Bronchial epithelial cell (primary cell): ENCODE measurements at regions not wholly inside any gene's neighbourhood (a gene's known extent, or its start where the extent isn't known, plus 50 kb on each side); places are given as distances from the start of the nearest gene placed in this dataset.

ENCODE experiments used
- DNase-seq: peaks from one replicate; pipeline ENCODE4 v3.0.0-alpha.2; 2010; ENCODE audit warnings: low read depth
- FAIRE-seq: peaks from 2 replicates; lab custom pipeline; 2011; peaks lifted over from hg19 to GRCh38; lab: Jason Lieb, UNC
- H3K27me3 ChIP-seq: 2 replicates; pipeline ENCODE4 v1.5.1; 2011; ENCODE audit warnings: low read length; ENCODE audit not compliant: control insufficient read depth, insufficient read depth
- H3K36me3 ChIP-seq: 2 replicates; pipeline ENCODE4 v1.5.1; 2011; ENCODE audit warnings: low read length; ENCODE audit not compliant: control insufficient read depth, insufficient read depth
- H3K4me3 ChIP-seq: 2 replicates; pipeline ENCODE4 v1.5.1; 2011; ENCODE audit warnings: mild to moderate bottlenecking, low read depth, low read length, control low read depth
- CTCF ChIP-seq: IDR thresholded peaks from 2 replicates; pipeline ENCODE4 v1.5.1; 2011; ENCODE audit warnings: mild to moderate bottlenecking, moderate library complexity, low read length, control low read depth, inconsistent platforms; ENCODE audit not compliant: insufficient read depth, severe bottlenecking

- no peak for FAIRE-seq
- no peak for TF ChIP-seq CTCF
- no peak for DNase-seq
- no peaks in the 10 kb centered on the region for H3K27me3 ChIP-seq
- no peaks in the 10 kb centered on the region for H3K36me3 ChIP-seq
- H3K4me3 ChIP-seq: no peak overlapping the region
Measured at GRCh38 chr4:143046906-143047305, 137.8 kb upstream of the USP38 start.

GRCh38 chr4:143054971-143055370 lies 129.7 kb upstream of the USP38 start:
- FAIRE-seq (no peak), DNase-seq (no peak)
- H3K27me3 ChIP-seq: no peaks in the 10 kb centered on the region
- H3K4me3 ChIP-seq: no peak overlapping the region
- TF ChIP-seq CTCF: no peak
- no peaks in the 10 kb centered on the region for H3K36me3 ChIP-seq

- FAIRE-seq: no peak
- Histone ChIP-seq H3K4me3 (no peak overlapping the region), H3K36me3 (no peaks in the 10 kb centered on the region), H3K27me3 (no peaks in the 10 kb centered on the region)
- no peak for TF ChIP-seq CTCF
- no peak for DNase-seq
Measured at GRCh38 chr4:143055997-143056396, 128.7 kb upstream of the USP38 start.

GRCh38 chr4:143071351-143071750 lies 113.4 kb upstream of the USP38 start:
- FAIRE-seq (no peak), DNase-seq (no peak)
- TF ChIP-seq CTCF: no peak
- no peaks in the 10 kb centered on the region for H3K27me3 ChIP-seq
- no peak overlapping the region for H3K4me3 ChIP-seq
- H3K36me3 ChIP-seq: no peaks in the 10 kb centered on the region

- H3K27me3 ChIP-seq: no peaks in the 10 kb centered on the region
- FAIRE-seq (no peak), DNase-seq (no peak)
- no peak overlapping the region for H3K4me3 ChIP-seq
- H3K36me3 ChIP-seq: no peaks in the 10 kb centered on the region
- no peak for TF ChIP-seq CTCF
Measured at GRCh38 chr4:143076723-143077122, 108.0 kb upstream of the USP38 start.

- no peak for FAIRE-seq
- H3K27me3 ChIP-seq: no peaks in the 10 kb centered on the region
- no peak for DNase-seq
- no peaks in the 10 kb centered on the region for H3K36me3 ChIP-seq
- TF ChIP-seq CTCF: no peak
- no peak overlapping the region for H3K4me3 ChIP-seq
Measured at GRCh38 chr4:143082701-143083100, 102.0 kb upstream of the USP38 start.
